ENCODE measurements at regions not wholly inside any gene's neighbourhood (a gene's known extent, or its start where the extent isn't known, plus 50 kb on each side); places are given as distances from the start of the nearest gene placed in this dataset.
A peak's percentile ranks its signal among the peaks of the same experiment; 100 is the strongest.

- TF ChIP-seq CTCF (conservative IDR thresholded peaks at IDR 0.05; ENCODE audit: low read length) = no peak
- no peak for TF ChIP-seq EZH2phosphoT487 (IDR thresholded peaks at IDR 0.05; ENCODE audit: borderline replicate concordance)
- H2AFZ ChIP-seq (ENCODE audit: low read length) = 0 out of 2 replicates have a peak overlapping the region, but pooled peaks have one; percentile 25
- no peak overlapping the region for H3K4me3 ChIP-seq (ENCODE audit: low read length, poor library complexity, severe bottlenecking)
- no peaks in the 10 kb centered on the region for H3F3A ChIP-seq (ENCODE audit: low read depth)
- H3K36me3 ChIP-seq (ENCODE audit: insufficient read depth, low read length) = no peaks in the 10 kb centered on the region
- no peaks in the 10 kb centered on the region; the same call in 1 of the 2 replicates for H3K9me3 ChIP-seq (ENCODE audit: insufficient read depth, low read depth, low read length)
- H3K4me1 ChIP-seq (ENCODE audit: insufficient read depth, low read length, poor library complexity, severe bottlenecking) = peaks cover 10% of the 10 kb centered on the region
- no peaks in the 10 kb centered on the region for H3K27me3 ChIP-seq (ENCODE audit: insufficient read depth, low read length, poor library complexity, severe bottlenecking)
- H3K4me2 ChIP-seq (ENCODE audit: low read depth, low read length, poor library complexity, severe bottlenecking) = peak overlapping the region; percentile 25
- no peak overlapping the region for H3K9ac ChIP-seq (ENCODE audit: low read depth, low read length, poor library complexity, severe bottlenecking)
- no peaks in the 10 kb centered on the region for H3K9me2 ChIP-seq (replicated peaks; ENCODE audit: low read depth, low read length)
- no peaks in the 10 kb centered on the region for H3K79me2 ChIP-seq (ENCODE audit: insufficient read depth, low read length)
- no peaks in the 10 kb centered on the region for H4K20me1 ChIP-seq (ENCODE audit: insufficient read depth, low read length, poor library complexity, severe bottlenecking)
Observed at GRCh38 chr2:82591718-82592117, 1867.4 kb downstream of the SUCLG1 start.

- H3K36me3 ChIP-seq (ENCODE audit: insufficient read depth, low read length) = no peaks in the 10 kb centered on the region
Observed at GRCh38 chr2:82576656-82577055, 1882.4 kb downstream of the SUCLG1 start.

GRCh38 chr2:82539280-82539621, 1919.8 kb downstream of the SUCLG1 start:
- no peaks in the 10 kb centered on the region for H4K20me1 ChIP-seq (ENCODE audit: insufficient read depth, low read length, poor library complexity, severe bottlenecking)
- H3K36me3 ChIP-seq (ENCODE audit: insufficient read depth, low read length) = no peaks in the 10 kb centered on the region
- H3K4me1 ChIP-seq (ENCODE audit: insufficient read depth, low read length, poor library complexity, severe bottlenecking) = no peaks in the 10 kb centered on the region
- H3K79me2 ChIP-seq (ENCODE audit: insufficient read depth, low read length) = no peaks in the 10 kb centered on the region
- H3K9ac ChIP-seq (ENCODE audit: low read depth, low read length, poor library complexity, severe bottlenecking) = no peak overlapping the region
- no peaks in the 10 kb centered on the region for H3K27me3 ChIP-seq (ENCODE audit: insufficient read depth, low read length, poor library complexity, severe bottlenecking)
- no peaks in the 10 kb centered on the region for H3F3A ChIP-seq (ENCODE audit: low read depth)
- H3K4me2 ChIP-seq (ENCODE audit: low read depth, low read length, poor library complexity, severe bottlenecking) = no peak overlapping the region
- no peak overlapping the region for H3K4me3 ChIP-seq (ENCODE audit: low read length, poor library complexity, severe bottlenecking)
- no peaks in the 10 kb centered on the region for H3K9me2 ChIP-seq (replicated peaks; ENCODE audit: low read depth, low read length)
- H2AFZ ChIP-seq (ENCODE audit: low read length) = no peak overlapping the region
- no peaks in the 10 kb centered on the region for H3K9me3 ChIP-seq (ENCODE audit: insufficient read depth, low read depth, low read length)
- TF ChIP-seq EZH2phosphoT487 (IDR thresholded peaks at IDR 0.05; ENCODE audit: borderline replicate concordance) = no peak
- TF ChIP-seq CTCF (conservative IDR thresholded peaks at IDR 0.05; ENCODE audit: low read length) = no peak

More at GRCh38 chr2:82576656-82577055, 1882.4 kb downstream of the SUCLG1 start:
- no peaks in the 10 kb centered on the region for H3K9me2 ChIP-seq (replicated peaks; ENCODE audit: low read depth, low read length)
- H3F3A ChIP-seq (ENCODE audit: low read depth) = no peaks in the 10 kb centered on the region
- no peak overlapping the region for H3K4me2 ChIP-seq (ENCODE audit: low read depth, low read length, poor library complexity, severe bottlenecking)
- no peaks in the 10 kb centered on the region; the same call in 1 of the 2 replicates for H3K9me3 ChIP-seq (ENCODE audit: insufficient read depth, low read depth, low read length)
- no peak overlapping the region for H3K4me3 ChIP-seq (ENCODE audit: low read length, poor library complexity, severe bottlenecking)
- no peak overlapping the region for H3K9ac ChIP-seq (ENCODE audit: low read depth, low read length, poor library complexity, severe bottlenecking)
- TF ChIP-seq EZH2phosphoT487 (IDR thresholded peaks at IDR 0.05; ENCODE audit: borderline replicate concordance) (no peak), CTCF (conservative IDR thresholded peaks at IDR 0.05; ENCODE audit: low read length) (no peak)
- H2AFZ ChIP-seq (ENCODE audit: low read length) = no peak overlapping the region
- no peaks in the 10 kb centered on the region for H3K27me3 ChIP-seq (ENCODE audit: insufficient read depth, low read length, poor library complexity, severe bottlenecking)
- no peaks in the 10 kb centered on the region for H4K20me1 ChIP-seq (ENCODE audit: insufficient read depth, low read length, poor library complexity, severe bottlenecking)
- H3K79me2 ChIP-seq (ENCODE audit: insufficient read depth, low read length) = no peaks in the 10 kb centered on the region
- H3K4me1 ChIP-seq (ENCODE audit: insufficient read depth, low read length, poor library complexity, severe bottlenecking) = no peaks in the 10 kb centered on the region

Measured in Loucy (cell line).